Right cardiac atrium (tissue), 5 donors: ENCODE measurements at regions not wholly inside any gene's neighbourhood (a gene's known extent, or its start where the extent isn't known, plus 50 kb on each side); places are given as distances from the start of the nearest gene placed in this dataset.
"Not testable (repeated sequence)": the region's sequence is repeated elsewhere in the genome, so short reads cannot be mapped to it uniquely, and the experiment has no call there.

Experiments used
- ATAC-seq, 2 donors: fragments of 200-7000 bp; cut with Tn5 transposase; one replicate each; pipeline versions ENCODE4 v1.8.0 to v1.9.1; 2020; ENCODE audit warnings: moderate library complexity in 2 of 2, mild to moderate bottlenecking in 1 of 2
- DNase-seq, 3 donors: peaks; one replicate each; pipeline ENCODE4 v3.0.0-alpha.2; 2020
- H3K27ac ChIP-seq: one replicate; pipeline ENCODE4 v1.5.1; 2013; ENCODE audit warnings: mild to moderate bottlenecking, low read length, control low read depth, moderate library complexity
- H3K27me3 ChIP-seq: one replicate; pipeline ENCODE4 v1.6.1; 2013; ENCODE audit not compliant: control insufficient read depth, insufficient read depth
- H3K4me1 ChIP-seq: one replicate; pipeline ENCODE4 v1.6.1; 2013; ENCODE audit warnings: low read length; ENCODE audit not compliant: control insufficient read depth, insufficient read depth
- H3K4me3 ChIP-seq: one replicate; pipeline ENCODE4 v1.5.1; 2013; ENCODE audit warnings: low read length, control low read depth
- H3K9me3 ChIP-seq: one replicate; pipeline ENCODE4 v1.6.1; 2013; ENCODE audit warnings: low read length; ENCODE audit not compliant: control insufficient read depth
- WGBS: extraction: QIAGEN DNeasy Blood & Tissue Kit; methylation state at CpG from one replicate; pipeline ENCODE4 v1.1.7; 2013; 5-methylcytosine and 5-hydroxymethylcytosine counted together
- intact Hi-C, 4 donors: fragments of 100-400 bp; cut with DNase I; formaldehyde crosslinking; loops; one replicate each; pipeline versions ENCODE4 v1.11.0 to v1.14.0; 2022 to 2023
- donor health status: healthy with polysubstance abuse.
- donor health status: DM: no; HTN: yes; CAD: no.
- donor health status: DM: no; HTN: no; CAD: no.
- donor health status: DM: no; HTN: yes; CAD: no; lungs with severe emphysema.
- donor health status: DM: yes; HTN: yes; CAD: no.

- Histone ChIP-seq H3K4me3 (no peak overlapping the region), H3K9me3 (no peaks in the 10 kb centered on the region), H3K4me1 (peaks cover 1% of the 10 kb centered on the region), H3K27me3 (no peaks in the 10 kb centered on the region), H3K27ac (no peak overlapping the region)
- WGBS, result 95% methylated on average over 8 of the region's 8 CpGs
- ATAC-seq, result no peak
- intact Hi-C loops, result no loop called here
- no peak for DNase-seq
Measured at GRCh38 chr10:29698773-29699490, 64.2 kb upstream of the SVIL start.

GRCh38 chr10:29696581-29696980, 61.8 kb upstream of the SVIL start:
- DNase-seq, H3K9me3 ChIP-seq, H3K27ac ChIP-seq, intact Hi-C loops, ATAC-seq, H3K4me1 ChIP-seq, H3K27me3 ChIP-seq, H3K4me3 ChIP-seq: not testable (repeated sequence)
- WGBS, result 96% methylated on average over 30 of the region's 30 CpGs

- ATAC-seq (no peak), DNase-seq (no peak)
- no peaks in the 10 kb centered on the region for H3K9me3 ChIP-seq
- no peaks in the 10 kb centered on the region for H3K4me1 ChIP-seq
- 93% methylated on average over 3 of the region's 3 CpGs for WGBS
- intact Hi-C loops, result no loop called here
- H3K27me3 ChIP-seq, result no peaks in the 10 kb centered on the region
- H3K4me3 ChIP-seq, result no peak overlapping the region
- no peak overlapping the region for H3K27ac ChIP-seq
Measured at GRCh38 chr10:29694121-29694520, 59.4 kb upstream of the SVIL start.

- Histone ChIP-seq H3K9me3 (no peaks in the 10 kb centered on the region), H3K27me3 (no peaks in the 10 kb centered on the region), H3K27ac (peak overlapping the region; percentile 50), H3K4me3 (peak overlapping the region; percentile 29), H3K4me1 (peaks cover 2% of the 10 kb centered on the region)
- no peak for DNase-seq
- intact Hi-C loops, result no loop called here
- 27% methylated on average over 5 of the region's 5 CpGs for WGBS
- peak in 1 of 2 donors; percentile 73 for ATAC-seq
Measured at GRCh38 chr10:29692121-29692539, 57.4 kb upstream of the SVIL start.

- 30% methylated on average over 5 of the region's 5 CpGs for WGBS
- peak; percentile 76 to 91 for ATAC-seq
- DNase-seq, result no peak
- Histone ChIP-seq H3K9me3 (no peaks in the 10 kb centered on the region), H3K27me3 (no peaks in the 10 kb centered on the region), H3K27ac (peak overlapping the region; percentile 50), H3K4me3 (peak overlapping the region; percentile 29), H3K4me1 (peaks cover 2% of the 10 kb centered on the region)
- intact Hi-C loops, result no loop called here
Measured at GRCh38 chr10:29691564-29692072, 56.8 kb upstream of the SVIL start.

GRCh38 chr10:29689001-29689400, 54.2 kb upstream of the SVIL start:
- 67% methylated on average over 7 of the region's 7 CpGs for WGBS
- Histone ChIP-seq H3K27ac (no peak overlapping the region), H3K4me1 (peaks cover 2% of the 10 kb centered on the region), H3K27me3 (no peaks in the 10 kb centered on the region), H3K4me3 (no peak overlapping the region), H3K9me3 (no peaks in the 10 kb centered on the region)
- intact Hi-C loops, result no loop called here
- no peak for DNase-seq
- peak in 1 of 2 donors; percentile 57 for ATAC-seq

- Histone ChIP-seq H3K9me3 (no peaks in the 10 kb centered on the region), H3K4me3 (no peak overlapping the region), H3K27ac (no peak overlapping the region), H3K4me1 (peaks cover 2% of the 10 kb centered on the region), H3K27me3 (no peaks in the 10 kb centered on the region)
- 33% methylated on average over 7 of the region's 7 CpGs for WGBS
- ATAC-seq (peak; percentile 8 to 42), DNase-seq (no peak)
- intact Hi-C loops, result no loop called here
Measured at GRCh38 chr10:29688230-29688661, 53.5 kb upstream of the SVIL start.

- Histone ChIP-seq H3K4me3 (no peak overlapping the region), H3K9me3 (no peaks in the 10 kb centered on the region), H3K4me1 (peaks cover 2% of the 10 kb centered on the region), H3K27ac (no peak overlapping the region), H3K27me3 (no peaks in the 10 kb centered on the region)
- DNase-seq (no peak), ATAC-seq (no peak)
- 82% methylated on average over 10 of the region's 10 CpGs for WGBS
- intact Hi-C loops, result no loop called here
Measured at GRCh38 chr10:29687421-29688164, 52.8 kb upstream of the SVIL start.

GRCh38 chr10:29685506-29685905, 50.7 kb upstream of the SVIL start:
- H3K27me3 ChIP-seq, result no peaks in the 10 kb centered on the region
- WGBS, result 91% methylated on average over 4 of the region's 4 CpGs
- no peak overlapping the region for H3K4me3 ChIP-seq
- DNase-seq (no peak), ATAC-seq (no peak)
- peaks cover 6% of the 10 kb centered on the region for H3K4me1 ChIP-seq
- no peak overlapping the region for H3K27ac ChIP-seq
- intact Hi-C loops, result no loop called here
- no peaks in the 10 kb centered on the region for H3K9me3 ChIP-seq
